ENCODE measurements at regions not wholly inside any gene's neighbourhood (a gene's known extent, or its start where the extent isn't known, plus 50 kb on each side); places are given as distances from the start of the nearest gene placed in this dataset.
"Not testable (repeated sequence)": the region's sequence is repeated elsewhere in the genome, so short reads cannot be mapped to it uniquely, and the experiment has no call there.

DNA sequence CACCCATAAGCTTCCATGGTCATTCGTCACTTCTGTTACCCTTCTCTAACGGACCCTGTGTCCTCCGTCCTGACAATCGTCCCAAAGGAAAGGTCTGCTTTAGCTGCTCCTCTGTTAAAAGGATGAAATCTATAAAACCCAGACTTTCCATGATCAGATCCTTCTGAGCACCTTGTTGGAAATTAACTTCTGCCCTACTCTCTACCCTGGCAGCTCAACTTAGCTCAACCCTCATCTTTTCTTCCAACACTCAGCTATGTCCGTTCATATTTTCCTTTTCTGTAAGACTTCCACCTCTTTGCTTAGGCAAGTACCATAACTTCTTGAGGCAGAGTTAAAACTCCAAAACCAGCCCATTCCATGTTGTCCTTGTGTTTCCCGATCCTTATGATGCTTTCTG lies 205.4 kb downstream of the SPATA31A6 start:
- dilution Hi-C loops (cut with MboI; ENCODE audit: extremely low pct_ligation_motif_present, low sequenced_read_pairs) (no loop called here), intact Hi-C loops (cut with micrococcal nuclease) (no loop called here)
- Histone ChIP-seq H3K36me3 (ENCODE audit: control insufficient read depth in 2 of 2, extremely low read depth in 1 of 2, insufficient read depth in 2 of 2, low read length in 2 of 2) (no peaks in the 10 kb centered on the region), H2AFZ (ENCODE audit: low read depth, low read length) (no peak overlapping the region), H3K9me1 (replicated peaks; ENCODE audit: control insufficient read depth, extremely low read depth, insufficient read depth, low read length) (no peaks in the 10 kb centered on the region), H3K9me3 (replicated peaks; ENCODE audit: control insufficient read depth, insufficient read depth, low read length) (no peaks in the 10 kb centered on the region), H3K27me3 (ENCODE audit: control insufficient read depth in 2 of 2, insufficient read depth in 2 of 2, low read length in 2 of 2) (no peaks in the 10 kb centered on the region), H3K4me2 (ENCODE audit: insufficient read depth, low read length) (no peak overlapping the region), H4K20me1 (replicated peaks; ENCODE audit: control insufficient read depth, extremely low read depth, insufficient read depth, low read length) (no peaks in the 10 kb centered on the region), H3K4me3 (replicated peaks in 1 of 3; ENCODE audit: insufficient read depth in 1 of 3, low read depth in 1 of 3, low read length in 3 of 3) (no peak overlapping the region), H3K79me2 (ENCODE audit: control insufficient read depth, insufficient read depth, low read length) (no peaks in the 10 kb centered on the region), H3K4me1 (ENCODE audit: control insufficient read depth, extremely low read depth, insufficient read depth, low read length) (no peaks in the 10 kb centered on the region), H3K9ac (replicated peaks; ENCODE audit: extremely low read depth, insufficient read depth, low read length) (no peak overlapping the region), H3K27ac (ENCODE audit: insufficient read depth, low read depth, low read length) (no peak overlapping the region)
- FAIRE-seq (no peak), DNase-seq (ENCODE audit: low read depth, low spot score) (peak; percentile 23)
- TF ChIP-seq POLR2A (IDR thresholded peaks at IDR 0.05; ENCODE audit: low read depth, low read length) = no peak
- TF ChIP-seq MYC (IDR thresholded peaks at IDR 0.05; ENCODE audit: low read depth, low read length) = no peak
- no peak for TF ChIP-seq EZH2 (IDR thresholded peaks at IDR 0.05; ENCODE audit: borderline replicate concordance, low read depth, low read length, severe bottlenecking)
- no peak for TF ChIP-seq GATA2 (IDR thresholded peaks at IDR 0.05; ENCODE audit: insufficient read depth, insufficient read length, low read depth, low read length)
- no peak for TF ChIP-seq POLR2AphosphoS5 (IDR thresholded peaks at IDR 0.05; ENCODE audit: insufficient read depth, low read depth, low read length)
- TF ChIP-seq, protein P1, sequence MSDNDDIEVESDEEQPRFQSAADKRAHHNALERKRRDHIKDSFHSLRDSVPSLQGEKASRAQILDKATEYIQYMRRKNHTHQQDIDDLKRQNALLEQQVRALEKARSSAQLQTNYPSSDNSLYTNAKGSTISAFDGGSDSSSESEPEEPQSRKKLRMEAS (IDR thresholded peaks at IDR 0.05; ENCODE audit: insufficient read depth, insufficient read length) = no peak
- no peak for TF ChIP-seq JUN (IDR thresholded peaks at IDR 0.05; ENCODE audit: borderline replicate concordance, insufficient read depth, insufficient read length, low read depth)
- TF ChIP-seq FOS (IDR thresholded peaks at IDR 0.05; ENCODE audit: borderline replicate concordance, insufficient read depth, low read length) = no peak
- TF ChIP-seq, protein P2, sequence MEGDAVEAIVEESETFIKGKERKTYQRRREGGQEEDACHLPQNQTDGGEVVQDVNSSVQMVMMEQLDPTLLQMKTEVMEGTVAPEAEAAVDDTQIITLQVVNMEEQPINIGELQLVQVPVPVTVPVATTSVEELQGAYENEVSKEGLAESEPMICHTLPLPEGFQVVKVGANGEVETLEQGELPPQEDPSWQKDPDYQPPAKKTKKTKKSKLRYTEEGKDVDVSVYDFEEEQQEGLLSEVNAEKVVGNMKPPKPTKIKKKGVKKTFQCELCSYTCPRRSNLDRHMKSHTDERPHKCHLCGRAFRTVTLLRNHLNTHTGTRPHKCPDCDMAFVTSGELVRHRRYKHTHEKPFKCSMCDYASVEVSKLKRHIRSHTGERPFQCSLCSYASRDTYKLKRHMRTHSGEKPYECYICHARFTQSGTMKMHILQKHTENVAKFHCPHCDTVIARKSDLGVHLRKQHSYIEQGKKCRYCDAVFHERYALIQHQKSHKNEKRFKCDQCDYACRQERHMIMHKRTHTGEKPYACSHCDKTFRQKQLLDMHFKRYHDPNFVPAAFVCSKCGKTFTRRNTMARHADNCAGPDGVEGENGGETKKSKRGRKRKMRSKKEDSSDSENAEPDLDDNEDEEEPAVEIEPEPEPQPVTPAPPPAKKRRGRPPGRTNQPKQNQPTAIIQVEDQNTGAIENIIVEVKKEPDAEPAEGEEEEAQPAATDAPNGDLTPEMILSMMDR (IDR thresholded peaks at IDR 0.05; ENCODE audit: extremely low read depth in 1 of 2, insufficient read depth in 1 of 2, low read depth in 1 of 2, low read length in 2 of 2) = no peak
- CTCF ChIA-PET = no interaction called here
- BruUV-seq (replicated peaks) = no TSS peak
- POLR2A ChIA-PET = no interaction called here

DNA sequence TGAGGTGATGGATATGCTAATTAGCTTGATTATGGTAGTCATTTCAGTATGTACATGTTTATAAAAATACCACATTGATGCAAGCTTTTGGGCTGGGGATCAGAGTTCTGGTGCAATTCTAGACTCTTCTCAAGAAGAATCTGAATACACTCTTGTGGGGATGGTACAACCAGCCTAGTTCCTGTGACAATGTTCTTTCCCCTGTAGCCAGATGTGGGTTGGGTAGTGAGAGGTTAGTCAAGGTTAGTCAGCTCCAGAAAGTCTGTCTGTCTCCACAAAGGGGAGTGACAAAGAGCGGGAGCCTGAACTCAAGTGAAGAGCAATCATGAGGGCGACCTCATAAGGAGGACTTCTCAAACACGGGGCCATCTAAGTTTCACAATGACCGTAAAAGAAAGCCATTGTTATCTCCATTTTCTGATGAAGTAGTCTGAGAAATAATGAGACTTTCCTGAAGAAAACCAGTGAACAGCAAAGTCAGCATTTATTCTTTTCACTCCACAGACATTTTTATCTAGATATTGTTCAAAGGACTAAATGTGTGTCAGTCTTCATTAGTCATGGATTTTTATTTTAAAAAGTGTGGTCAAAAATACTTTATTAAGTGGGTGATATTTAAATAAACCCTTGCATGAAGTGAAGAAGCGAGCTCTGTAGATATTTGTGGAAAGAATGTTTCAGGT lies 209.5 kb downstream of the SPATA31A6 start:
- H3K9ac ChIP-seq (replicated peaks; ENCODE audit: extremely low read depth, insufficient read depth, low read length); POLR2A ChIA-PET; H4K20me1 ChIP-seq (replicated peaks; ENCODE audit: control insufficient read depth, extremely low read depth, insufficient read depth, low read length); H3K27me3 ChIP-seq (ENCODE audit: control insufficient read depth in 2 of 2, insufficient read depth in 2 of 2, low read length in 2 of 2); H2AFZ ChIP-seq (ENCODE audit: low read depth, low read length); H3K79me2 ChIP-seq (ENCODE audit: control insufficient read depth, insufficient read depth, low read length); H3K9me1 ChIP-seq (replicated peaks; ENCODE audit: control insufficient read depth, extremely low read depth, insufficient read depth, low read length); H3K4me2 ChIP-seq (ENCODE audit: insufficient read depth, low read length); H3K36me3 ChIP-seq (ENCODE audit: control insufficient read depth in 2 of 2, extremely low read depth in 1 of 2, insufficient read depth in 2 of 2, low read length in 2 of 2); H3K4me3 ChIP-seq (replicated peaks in 1 of 3; ENCODE audit: insufficient read depth in 1 of 3, low read depth in 1 of 3, low read length in 3 of 3); H3K9me3 ChIP-seq (replicated peaks; ENCODE audit: control insufficient read depth, insufficient read depth, low read length); CTCF ChIA-PET; BruUV-seq (replicated peaks); DNase-seq (ENCODE audit: low read depth, low spot score); H3K4me1 ChIP-seq (ENCODE audit: control insufficient read depth, extremely low read depth, insufficient read depth, low read length); dilution Hi-C loops (cut with MboI; ENCODE audit: extremely low pct_ligation_motif_present, low sequenced_read_pairs); FAIRE-seq; intact Hi-C loops (cut with micrococcal nuclease); H3K27ac ChIP-seq (ENCODE audit: insufficient read depth, low read depth, low read length): not testable (repeated sequence)
